HG03060 (cell line): ENCODE measurements at regions not wholly inside any gene's neighbourhood (a gene's known extent, or its start where the extent isn't known, plus 50 kb on each side); places are given as distances from the start of the nearest gene placed in this dataset.

ENCODE experiments used
- ATAC-seq: cut with Tn5 transposase; IDR thresholded peaks from one replicate; pipeline ENCODE4 v1.9.1; 2021; ENCODE audit warnings: low read depth, moderate number of reproducible peaks; ENCODE audit not compliant: unreplicated experiment

DNA sequence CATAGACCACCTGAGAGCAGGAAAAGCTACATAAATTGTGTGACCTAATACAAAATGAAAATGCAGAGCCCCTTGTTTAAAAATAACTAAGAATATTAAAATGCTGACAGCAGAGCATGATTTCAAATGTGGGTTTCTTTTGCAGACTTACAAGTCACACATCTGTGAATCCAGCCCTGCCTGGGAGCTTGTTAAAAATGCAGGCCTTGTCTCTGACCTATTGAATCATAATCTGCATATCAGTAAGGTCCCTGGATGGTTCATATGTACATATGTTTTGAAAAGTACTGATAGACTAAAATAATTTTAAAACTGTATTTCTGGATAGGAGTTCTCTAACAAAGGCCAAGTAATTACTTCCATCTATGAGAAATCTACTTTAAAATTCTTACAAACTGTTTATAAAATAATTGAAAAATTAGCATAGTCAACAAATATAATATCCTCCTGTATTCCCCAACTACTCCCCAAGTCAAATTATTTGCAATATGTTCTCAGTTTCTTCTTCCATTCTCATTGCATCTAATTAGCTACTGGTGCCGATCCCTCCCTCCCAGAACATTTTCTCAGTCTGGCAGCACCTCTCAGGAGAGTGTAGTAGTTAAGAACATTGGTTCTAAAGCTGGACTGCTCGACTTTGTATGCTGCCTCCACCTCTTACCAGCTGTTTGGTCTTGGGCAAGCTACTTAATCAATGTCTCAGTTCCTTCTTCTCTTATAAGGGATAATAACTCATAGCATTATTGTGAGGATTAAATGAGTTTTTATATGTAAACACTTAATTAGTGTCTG lies 1040.4 kb upstream of the CDH2 start:
- no peak for ATAC-seq

DNA sequence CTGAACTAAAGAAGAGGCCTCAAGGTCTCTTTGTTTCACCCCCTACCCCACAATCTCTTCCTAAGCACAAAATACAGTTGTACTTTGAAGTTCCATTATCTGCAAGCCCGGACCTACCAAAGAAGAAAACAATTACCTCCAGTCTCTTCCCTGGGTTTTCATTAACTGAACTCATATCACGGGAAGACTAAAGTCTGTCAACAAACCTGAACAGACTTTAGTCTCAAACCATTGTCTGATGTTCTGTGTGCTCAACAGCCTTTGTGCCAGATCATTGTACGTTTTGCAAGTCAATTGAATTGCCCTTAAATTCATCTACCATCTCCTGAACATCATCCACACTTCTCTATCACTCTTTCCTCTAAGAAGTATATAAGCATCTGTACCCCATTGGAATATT lies 1021.9 kb upstream of the CDH2 start:
- no peak for ATAC-seq

- ATAC-seq = no peak
Measured at GRCh38 chr18:29196307-29196706, 1019.4 kb upstream of the CDH2 start.

- ATAC-seq = no peak
Measured at GRCh38 chr18:29191263-29191662, 1014.3 kb upstream of the CDH2 start.

- no peak for ATAC-seq
Measured at GRCh38 chr18:29188760-29189159, 1011.8 kb upstream of the CDH2 start.

DNA sequence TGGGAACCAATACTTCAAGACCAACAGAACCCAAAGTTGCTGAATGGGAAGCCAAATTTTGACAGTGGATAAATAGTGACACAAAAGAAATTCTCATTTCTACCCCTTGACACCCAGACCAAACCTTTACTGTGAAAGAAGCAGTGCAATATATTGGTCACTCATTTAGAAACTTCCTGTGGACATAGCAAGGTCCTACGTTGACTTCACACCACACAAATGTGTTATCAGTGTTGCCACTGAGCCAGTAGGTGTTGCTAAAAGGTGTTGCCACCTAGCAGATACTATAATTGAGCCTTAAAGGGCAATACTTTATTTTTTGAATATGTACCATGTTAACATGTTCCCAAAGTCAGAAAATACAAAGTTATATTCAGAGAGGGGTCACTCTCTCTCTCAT lies 1008.9 kb upstream of the CDH2 start:
- no peak for ATAC-seq

- no peak for ATAC-seq
Measured at GRCh38 chr18:29184654-29185053, 1007.7 kb upstream of the CDH2 start.

DNA sequence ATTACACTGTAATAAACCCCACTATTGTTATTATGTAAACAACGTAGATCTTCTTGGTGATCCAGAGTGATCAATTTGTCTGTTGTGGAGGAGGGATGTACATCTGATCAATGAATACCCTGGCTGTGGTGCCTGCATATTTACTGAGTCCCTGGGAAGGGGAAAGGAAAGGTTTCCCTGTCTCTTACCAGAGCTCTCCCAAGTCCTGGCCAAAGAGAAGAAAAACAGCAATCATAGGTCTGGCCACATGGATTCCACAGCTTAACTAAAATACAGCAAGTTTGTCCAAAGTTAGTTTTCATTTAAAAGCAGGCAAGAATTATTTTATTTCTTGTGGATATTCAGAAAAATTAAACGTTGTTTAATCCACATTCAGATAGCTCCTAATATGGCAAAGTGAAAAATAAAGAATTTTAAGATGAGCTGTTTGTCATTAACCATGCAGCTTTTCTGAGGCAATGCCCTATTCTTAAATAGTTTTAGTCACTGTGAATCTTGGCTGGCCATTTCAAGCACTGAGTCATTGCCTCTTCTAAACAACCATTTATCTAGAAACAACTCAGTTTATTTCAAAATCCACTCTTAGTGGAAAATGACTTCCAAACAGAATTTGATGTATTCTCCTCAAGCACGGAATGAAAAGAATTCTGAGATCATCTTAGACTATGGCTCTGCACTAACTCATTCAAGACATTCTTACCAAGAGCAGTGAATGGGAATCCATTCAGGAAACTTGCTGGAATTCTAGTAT lies 1004.4 kb upstream of the CDH2 start:
- ATAC-seq = no peak

GRCh38 chr18:29176681-29177080 lies 999.8 kb upstream of the CDH2 start:
- ATAC-seq = no peak

GRCh38 chr18:29174891-29175290 lies 998.0 kb upstream of the CDH2 start:
- ATAC-seq = no peak

GRCh38 chr18:29172756-29173067 lies 995.8 kb upstream of the CDH2 start:
- no peak for ATAC-seq

DNA sequence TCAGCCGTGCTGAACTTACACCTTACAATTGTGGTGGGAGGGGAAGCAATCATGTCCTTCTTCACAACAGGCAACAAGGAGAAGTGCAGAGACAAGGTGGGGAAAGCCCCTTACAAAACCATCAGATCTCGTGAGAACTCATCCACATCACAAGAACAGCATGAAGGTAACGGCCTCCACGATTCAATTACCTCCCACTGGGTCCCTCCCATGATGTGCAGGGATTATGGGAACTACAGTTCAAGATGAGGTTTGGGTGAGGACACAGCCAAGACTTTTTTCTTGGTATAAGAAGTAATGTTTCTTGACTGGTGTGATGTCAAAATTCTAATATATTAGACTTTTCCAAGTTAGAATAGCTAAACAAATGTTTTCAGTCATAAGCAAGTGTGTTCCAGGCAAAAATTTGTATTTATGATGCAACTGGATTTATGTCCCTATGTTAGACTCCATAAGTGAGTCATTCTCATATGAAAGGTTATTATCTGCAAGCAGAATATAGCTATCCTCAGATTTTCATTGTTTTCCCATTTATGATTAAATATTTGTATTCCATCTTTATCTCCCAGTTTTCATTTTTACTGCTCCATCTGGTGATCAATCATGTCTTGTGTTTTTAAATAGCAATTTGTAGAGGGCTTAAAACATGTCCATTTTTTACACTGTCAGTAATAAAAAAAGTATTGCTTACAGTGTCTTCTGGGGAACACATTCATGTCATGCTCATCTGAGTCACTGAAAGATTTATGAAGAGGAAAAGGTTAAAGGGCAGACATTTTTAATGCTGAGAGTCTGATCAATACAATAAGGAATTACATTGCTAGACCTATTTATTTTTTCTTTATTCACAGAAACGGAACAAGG lies 995.2 kb upstream of the CDH2 start:
- no peak for ATAC-seq

GRCh38 chr18:29169599-29169998 lies 992.7 kb upstream of the CDH2 start:
- no peak for ATAC-seq

- no peak for ATAC-seq
Measured at GRCh38 chr18:29164993-29165599, 988.2 kb upstream of the CDH2 start.

GRCh38 chr18:29164020-29164706 lies 987.2 kb upstream of the CDH2 start:
- ATAC-seq = no peak

DNA sequence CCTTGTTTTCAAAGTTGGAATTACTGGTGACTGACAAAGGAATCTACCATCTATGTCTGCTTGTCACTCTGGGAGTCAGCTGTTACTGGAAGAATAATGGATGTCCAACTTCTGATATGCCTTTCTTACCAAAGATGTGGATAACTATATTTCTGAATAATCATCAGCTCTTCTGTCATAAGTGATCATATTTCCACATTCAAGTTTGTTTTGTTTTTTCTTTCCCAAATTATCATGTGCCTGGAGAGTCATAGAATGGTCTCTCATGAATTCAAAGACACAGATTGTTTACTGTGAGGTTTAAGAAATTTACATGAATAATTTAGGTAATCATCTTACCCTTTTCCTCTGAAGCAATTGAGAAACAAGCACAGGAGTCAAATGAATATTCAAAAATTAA lies 986.7 kb upstream of the CDH2 start:
- ATAC-seq = no peak

DNA sequence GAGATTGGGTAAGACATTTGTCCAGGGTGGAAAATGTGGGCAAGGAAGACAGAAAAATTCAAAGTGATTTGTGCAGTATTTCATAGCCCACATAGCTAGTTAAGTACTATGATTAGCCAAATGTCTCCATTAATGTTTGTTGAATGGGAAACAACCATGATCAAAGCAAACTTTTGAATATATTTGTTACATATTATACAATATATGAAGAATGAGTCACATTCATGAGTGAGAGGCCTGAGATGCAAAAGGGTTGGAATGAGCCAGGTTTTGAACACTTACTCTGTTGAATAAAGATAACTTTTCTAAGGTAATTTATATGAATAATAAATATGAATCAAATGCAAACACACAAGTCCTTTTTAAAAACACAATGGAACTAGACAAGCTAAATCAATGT lies 984.5 kb upstream of the CDH2 start:
- no peak for ATAC-seq

DNA sequence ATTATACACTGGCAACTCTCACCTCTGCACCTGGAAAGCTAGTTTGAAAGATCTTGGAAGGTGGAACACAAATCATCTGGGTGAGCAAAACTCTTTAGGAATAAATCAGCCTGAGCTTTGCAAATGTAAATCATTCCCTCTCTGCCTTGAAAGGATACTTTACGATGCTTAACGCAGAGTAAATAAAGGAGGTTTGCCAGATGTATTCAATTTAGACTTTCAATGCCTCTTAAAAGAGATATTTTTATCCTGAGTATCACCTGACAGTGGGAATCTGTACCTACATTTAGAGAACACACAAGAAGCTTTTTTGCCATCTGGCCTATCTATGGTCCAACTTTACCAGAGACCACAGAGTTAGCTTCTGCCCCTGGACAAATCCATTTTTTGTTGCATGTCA lies 983.2 kb upstream of the CDH2 start:
- no peak for ATAC-seq

GRCh38 chr18:29157905-29158304 lies 981.0 kb upstream of the CDH2 start:
- no peak for ATAC-seq

DNA sequence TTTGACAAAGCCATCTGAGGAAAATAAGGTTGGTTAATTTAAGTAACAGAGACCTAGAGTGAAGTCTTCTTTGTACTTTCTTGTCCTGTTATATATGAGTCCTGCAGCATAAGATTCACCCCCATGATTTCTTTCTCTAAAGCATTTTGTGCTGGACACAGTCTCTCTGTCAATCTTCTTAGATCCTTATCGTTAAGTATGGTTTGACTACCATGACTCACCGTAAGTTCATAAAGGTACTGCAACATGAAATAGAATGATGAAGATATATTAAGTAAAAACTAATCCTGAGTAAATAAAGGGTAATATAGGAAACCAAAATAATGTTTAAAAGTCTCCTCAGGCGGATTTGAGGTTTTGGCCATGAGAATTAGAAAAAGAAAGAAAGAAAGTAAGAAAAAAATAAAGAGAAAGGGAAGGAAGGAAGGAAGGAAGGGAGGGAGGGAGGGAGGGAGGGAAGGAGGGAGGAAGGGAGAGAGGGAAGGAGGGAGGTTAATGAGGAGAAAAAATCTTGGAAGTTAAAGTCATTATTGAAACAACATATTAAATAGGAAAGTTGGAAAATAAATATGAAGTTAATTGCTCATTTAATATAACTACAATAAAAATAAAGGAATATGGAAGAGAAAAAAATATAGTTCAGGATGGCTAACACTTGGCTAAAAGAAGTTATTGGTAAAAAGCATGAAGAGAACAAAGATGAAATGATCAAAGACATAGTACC lies 980.3 kb upstream of the CDH2 start:
- ATAC-seq = no peak
